ENCODE measurements at regions not wholly inside any gene's neighbourhood (a gene's known extent, or its start where the extent isn't known, plus 50 kb on each side); places are given as distances from the start of the nearest gene placed in this dataset.
"Not testable (repeated sequence)": the region's sequence is repeated elsewhere in the genome, so short reads cannot be mapped to it uniquely, and the experiment has no call there.

- no peak for DNase-seq
These were observed 152.0 kb upstream of the ZEB2 start for GRCh38 chr2:144671695-144672455.

- DNase-seq, result no peak
These were observed 150.8 kb upstream of the ZEB2 start for GRCh38 chr2:144670738-144671137.

- DNase-seq, result no peak
These were observed 150.2 kb upstream of the ZEB2 start for GRCh38 chr2:144670080-144670479.

- no peak for DNase-seq
These were observed 149.5 kb upstream of the ZEB2 start for GRCh38 chr2:144669196-144669987.

GRCh38 chr2:144668493-144669110 is 148.7 kb upstream of the ZEB2 start:
- DNase-seq, result no peak

GRCh38 chr2:144666032-144666431 is 146.1 kb upstream of the ZEB2 start:
- no peak for DNase-seq

- no peak for DNase-seq
These were observed 143.3 kb upstream of the ZEB2 start for GRCh38 chr2:144663207-144663606.

- DNase-seq, result no peak
These were observed 140.8 kb upstream of the ZEB2 start for GRCh38 chr2:144660518-144661316.

GRCh38 chr2:144659731-144660275 is 139.9 kb upstream of the ZEB2 start:
- DNase-seq, result peak; percentile 8

GRCh38 chr2:144654523-144654922 is 134.6 kb upstream of the ZEB2 start:
- DNase-seq, result no peak

- DNase-seq, result no peak
These were observed 131.0 kb upstream of the ZEB2 start for GRCh38 chr2:144650907-144651306.

GRCh38 chr2:144648837-144649465 is 129.0 kb upstream of the ZEB2 start:
- DNase-seq, result no peak

- no peak for DNase-seq
These were observed 125.3 kb upstream of the ZEB2 start for GRCh38 chr2:144645083-144645778.

- no peak for DNase-seq
These were observed 124.6 kb upstream of the ZEB2 start for GRCh38 chr2:144644549-144644948.

- DNase-seq, result no peak
These were observed 123.8 kb upstream of the ZEB2 start for GRCh38 chr2:144643537-144644336.

GRCh38 chr2:144642856-144643255 is 122.9 kb upstream of the ZEB2 start:
- DNase-seq, result no peak

GRCh38 chr2:144642131-144642530 is 122.2 kb upstream of the ZEB2 start:
- DNase-seq, result no peak

GRCh38 chr2:144638250-144638649 is 118.3 kb upstream of the ZEB2 start:
- not testable (repeated sequence) for DNase-seq

- DNase-seq, result not testable (repeated sequence)
These were observed 116.9 kb upstream of the ZEB2 start for GRCh38 chr2:144636860-144637259.

GRCh38 chr2:144632809-144633208 is 112.9 kb upstream of the ZEB2 start:
- DNase-seq, result no peak

- DNase-seq, result no peak
These were observed 111.7 kb upstream of the ZEB2 start for GRCh38 chr2:144631636-144632035.
